Ishikawa (cell line): ENCODE measurements at regions not wholly inside any gene's neighbourhood (a gene's known extent, or its start where the extent isn't known, plus 50 kb on each side); places are given as distances from the start of the nearest gene placed in this dataset.

Experiments used
- CEBPB ChIP-seq: IDR thresholded peaks from 2 replicates; pipeline ENCODE4 v1.6.1; 2012
- CREB1 ChIP-seq: IDR thresholded peaks from 2 replicates; pipeline ENCODE4 v1.6.1; 2012; ENCODE audit warnings: low read depth
- EP300 ChIP-seq: IDR thresholded peaks from 2 replicates; pipeline ENCODE4 v1.6.1; 2012; ENCODE audit warnings: borderline replicate concordance
- NFIC ChIP-seq: IDR thresholded peaks from 2 replicates; pipeline ENCODE4 v1.6.1; 2012
- RAD21 ChIP-seq: IDR thresholded peaks from 2 replicates; pipeline ENCODE4 v1.6.1; 2012; ENCODE audit warnings: low read depth
- TAF1 ChIP-seq: IDR thresholded peaks from 2 replicates; pipeline ENCODE4 v1.6.1; 2012; ENCODE audit warnings: low read depth, mild to moderate bottlenecking
- TCF12 ChIP-seq: IDR thresholded peaks from 2 replicates; pipeline ENCODE4 v1.6.1; 2012; ENCODE audit warnings: low read depth
- TEAD4 ChIP-seq: IDR thresholded peaks from 2 replicates; pipeline ENCODE4 v1.6.1; 2012
- YY1 ChIP-seq: IDR thresholded peaks from 2 replicates; pipeline ENCODE4 v1.6.1; 2012; ENCODE audit warnings: low read depth
- TF ChIP-seq, protein P1 (sequence below): IDR thresholded peaks from 2 replicates; pipeline ENCODE4 v1.6.1; 2012; ENCODE audit warnings: low read depth, mild to moderate bottlenecking
- TF ChIP-seq, protein P2 (sequence below): IDR thresholded peaks from 2 replicates; pipeline ENCODE4 v1.6.1; 2012
- TF ChIP-seq, protein P3 (sequence below): IDR thresholded peaks from 2 replicates; pipeline ENCODE4 v1.6.1; 2012

DNA sequence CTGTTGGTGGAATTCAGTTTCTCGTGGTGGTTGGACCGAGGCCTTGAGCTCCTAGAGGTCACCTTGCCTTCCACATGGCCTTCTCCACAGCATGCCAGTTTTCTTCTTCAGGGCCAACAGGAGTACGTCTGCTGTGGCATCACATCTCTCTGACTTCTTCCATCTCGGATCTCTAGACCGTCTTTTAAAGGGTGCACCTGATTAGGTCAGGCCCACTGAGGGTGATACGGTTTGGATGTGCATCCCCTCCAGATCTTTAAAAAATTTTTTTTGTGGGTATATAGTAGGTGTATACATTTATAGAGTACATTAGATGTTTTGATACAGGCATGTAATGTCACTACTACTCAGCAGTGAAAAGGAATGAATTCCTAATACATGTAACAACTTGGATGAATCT is 58.3 kb upstream of the BRD7 start:
- TF ChIP-seq, protein P1, sequence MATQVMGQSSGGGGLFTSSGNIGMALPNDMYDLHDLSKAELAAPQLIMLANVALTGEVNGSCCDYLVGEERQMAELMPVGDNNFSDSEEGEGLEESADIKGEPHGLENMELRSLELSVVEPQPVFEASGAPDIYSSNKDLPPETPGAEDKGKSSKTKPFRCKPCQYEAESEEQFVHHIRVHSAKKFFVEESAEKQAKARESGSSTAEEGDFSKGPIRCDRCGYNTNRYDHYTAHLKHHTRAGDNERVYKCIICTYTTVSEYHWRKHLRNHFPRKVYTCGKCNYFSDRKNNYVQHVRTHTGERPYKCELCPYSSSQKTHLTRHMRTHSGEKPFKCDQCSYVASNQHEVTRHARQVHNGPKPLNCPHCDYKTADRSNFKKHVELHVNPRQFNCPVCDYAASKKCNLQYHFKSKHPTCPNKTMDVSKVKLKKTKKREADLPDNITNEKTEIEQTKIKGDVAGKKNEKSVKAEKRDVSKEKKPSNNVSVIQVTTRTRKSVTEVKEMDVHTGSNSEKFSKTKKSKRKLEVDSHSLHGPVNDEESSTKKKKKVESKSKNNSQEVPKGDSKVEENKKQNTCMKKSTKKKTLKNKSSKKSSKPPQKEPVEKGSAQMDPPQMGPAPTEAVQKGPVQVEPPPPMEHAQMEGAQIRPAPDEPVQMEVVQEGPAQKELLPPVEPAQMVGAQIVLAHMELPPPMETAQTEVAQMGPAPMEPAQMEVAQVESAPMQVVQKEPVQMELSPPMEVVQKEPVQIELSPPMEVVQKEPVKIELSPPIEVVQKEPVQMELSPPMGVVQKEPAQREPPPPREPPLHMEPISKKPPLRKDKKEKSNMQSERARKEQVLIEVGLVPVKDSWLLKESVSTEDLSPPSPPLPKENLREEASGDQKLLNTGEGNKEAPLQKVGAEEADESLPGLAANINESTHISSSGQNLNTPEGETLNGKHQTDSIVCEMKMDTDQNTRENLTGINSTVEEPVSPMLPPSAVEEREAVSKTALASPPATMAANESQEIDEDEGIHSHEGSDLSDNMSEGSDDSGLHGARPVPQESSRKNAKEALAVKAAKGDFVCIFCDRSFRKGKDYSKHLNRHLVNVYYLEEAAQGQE = no peak
- TF ChIP-seq CEBPB = no peak
- no peak for TF ChIP-seq NFIC
- TF ChIP-seq TAF1 = no peak
- TF ChIP-seq TEAD4 = no peak
- TF ChIP-seq, protein P2, sequence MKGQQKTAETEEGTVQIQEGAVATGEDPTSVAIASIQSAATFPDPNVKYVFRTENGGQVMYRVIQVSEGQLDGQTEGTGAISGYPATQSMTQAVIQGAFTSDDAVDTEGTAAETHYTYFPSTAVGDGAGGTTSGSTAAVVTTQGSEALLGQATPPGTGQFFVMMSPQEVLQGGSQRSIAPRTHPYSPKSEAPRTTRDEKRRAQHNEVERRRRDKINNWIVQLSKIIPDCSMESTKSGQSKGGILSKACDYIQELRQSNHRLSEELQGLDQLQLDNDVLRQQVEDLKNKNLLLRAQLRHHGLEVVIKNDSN = no peak
- TF ChIP-seq RAD21 = no peak
- no peak for TF ChIP-seq EP300
- TF ChIP-seq CREB1 = no peak
- TF ChIP-seq, protein P3, sequence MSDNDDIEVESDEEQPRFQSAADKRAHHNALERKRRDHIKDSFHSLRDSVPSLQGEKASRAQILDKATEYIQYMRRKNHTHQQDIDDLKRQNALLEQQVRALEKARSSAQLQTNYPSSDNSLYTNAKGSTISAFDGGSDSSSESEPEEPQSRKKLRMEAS = no peak
- TF ChIP-seq TCF12 = no peak
- TF ChIP-seq YY1 = no peak
